Embryonic facial prominence (tissue), 1 donor: ENCODE measurements at regions not wholly inside any gene's neighbourhood (a gene's known extent, or its start where the extent isn't known, plus 50 kb on each side); places are given as distances from the start of the nearest gene placed in this dataset.
A peak's percentile ranks its signal among the peaks of the same experiment; 100 is the strongest.

Source experiments
- DNase-seq: peaks from one replicate; pipeline ENCODE4 v3.0.0-alpha.2; 2016; ENCODE audit errors: extremely low spot score

- no peak for DNase-seq
Observed at GRCh38 chr10:112030431-112030830, 153.1 kb downstream of the GPAM start.

GRCh38 chr10:112039823-112040222 is 143.7 kb downstream of the GPAM start:
- DNase-seq, result no peak

- no peak for DNase-seq
Observed at GRCh38 chr10:112040696-112041095, 142.9 kb downstream of the GPAM start.

GRCh38 chr10:112045938-112046337 is 137.6 kb downstream of the GPAM start:
- DNase-seq, result peak; percentile 11

- DNase-seq, result no peak
Observed at GRCh38 chr10:112047674-112048073, 135.9 kb downstream of the GPAM start.

GRCh38 chr10:112052166-112052565 is 131.4 kb downstream of the GPAM start:
- DNase-seq, result no peak

- no peak for DNase-seq
Observed at GRCh38 chr10:112053895-112054294, 129.7 kb downstream of the GPAM start.

- DNase-seq, result no peak
Observed at GRCh38 chr10:112054516-112054915, 129.0 kb downstream of the GPAM start.

GRCh38 chr10:112057072-112057471 is 126.5 kb downstream of the GPAM start:
- no peak for DNase-seq

- DNase-seq, result no peak
Observed at GRCh38 chr10:112059220-112059619, 124.3 kb downstream of the GPAM start.

- no peak for DNase-seq
Observed at GRCh38 chr10:112071596-112072133, 111.9 kb downstream of the GPAM start.

- DNase-seq, result no peak
Observed at GRCh38 chr10:112078003-112078402, 105.6 kb downstream of the GPAM start.

- DNase-seq, result no peak
Observed at GRCh38 chr10:112080231-112080630, 103.3 kb downstream of the GPAM start.

- DNase-seq, result no peak
Observed at GRCh38 chr10:112082120-112082519, 101.4 kb downstream of the GPAM start.

GRCh38 chr10:112083472-112083871 is 100.1 kb downstream of the GPAM start:
- no peak for DNase-seq

- no peak for DNase-seq
Observed at GRCh38 chr10:112087953-112088456, 95.6 kb downstream of the GPAM start.

- no peak for DNase-seq
Observed at GRCh38 chr10:112091703-112092102, 91.9 kb downstream of the GPAM start.

- DNase-seq, result no peak
Observed at GRCh38 chr10:112092519-112092918, 91.0 kb downstream of the GPAM start.

- no peak for DNase-seq
Observed at GRCh38 chr10:112094984-112095383, 88.6 kb downstream of the GPAM start.

- DNase-seq, result no peak
Observed at GRCh38 chr10:112095731-112096130, 87.8 kb downstream of the GPAM start.

- no peak for DNase-seq
Observed at GRCh38 chr10:112098682-112099081, 84.9 kb downstream of the GPAM start.
